GM18505 (cell line): ENCODE measurements at regions not wholly inside any gene's neighbourhood (a gene's known extent, or its start where the extent isn't known, plus 50 kb on each side); places are given as distances from the start of the nearest gene placed in this dataset.
"Not testable (repeated sequence)": the region's sequence is repeated elsewhere in the genome, so short reads cannot be mapped to it uniquely, and the experiment has no call there.

ENCODE experiments used
- ATAC-seq: cut with Tn5 transposase; IDR thresholded peaks from one replicate; pipeline ENCODE4 v1.9.1; 2021; ENCODE audit not compliant: unreplicated experiment
- POLR2A ChIP-seq: IDR thresholded peaks from 4 replicates; pipeline ENCODE4 v1.6.1; 2011; ENCODE audit warnings: borderline replicate concordance; ENCODE audit not compliant: insufficient read depth, insufficient read length; ENCODE audit errors: extremely low read depth

DNA sequence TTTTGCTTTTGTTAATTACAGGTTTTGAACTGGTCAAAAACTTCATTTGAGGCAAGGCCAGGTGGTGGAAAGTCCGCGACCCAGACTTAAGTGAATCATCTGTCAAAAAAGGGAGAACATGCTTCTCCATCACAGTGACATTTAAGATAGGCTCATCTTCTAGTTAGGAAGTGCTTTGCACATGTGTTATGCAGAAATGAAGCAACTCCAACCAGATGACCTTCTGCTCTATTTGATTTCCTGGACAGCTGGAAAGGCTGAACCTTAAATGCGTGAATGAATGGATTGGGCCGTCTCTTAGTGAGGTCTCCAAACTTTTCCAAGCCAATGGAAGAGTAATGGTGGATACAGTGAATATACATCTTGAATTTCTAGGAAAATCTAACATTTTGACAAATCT is 101.6 kb upstream of the FAM13C start:
- TF ChIP-seq POLR2A, result no peak
- ATAC-seq, result no peak

GRCh38 chr10:59460601-59461000 is 98.3 kb upstream of the FAM13C start:
- ATAC-seq, result no peak
- TF ChIP-seq POLR2A, result no peak

DNA sequence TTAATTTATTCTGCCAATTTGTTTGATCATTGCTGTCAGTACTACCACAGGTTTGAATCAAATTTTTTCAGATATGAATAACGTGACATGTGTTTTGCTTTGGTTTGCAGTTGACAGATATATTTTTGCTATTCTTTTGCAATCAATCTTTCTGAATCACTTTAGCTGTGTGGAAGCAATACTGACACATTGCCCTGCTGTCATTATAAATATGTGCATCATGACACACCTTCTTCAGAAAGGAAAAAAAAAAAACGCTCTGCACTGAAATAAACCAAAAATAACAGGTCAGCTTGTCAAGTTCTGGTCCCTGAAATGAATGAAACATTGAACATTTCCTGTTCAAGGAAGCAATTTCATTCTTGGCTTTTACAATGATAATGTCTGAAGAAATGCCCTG is 93.8 kb upstream of the FAM13C start:
- no peak for TF ChIP-seq POLR2A
- ATAC-seq, result no peak

GRCh38 chr10:59454171-59454919 is 92.0 kb upstream of the FAM13C start:
- TF ChIP-seq POLR2A, result no peak
- no peak for ATAC-seq

DNA sequence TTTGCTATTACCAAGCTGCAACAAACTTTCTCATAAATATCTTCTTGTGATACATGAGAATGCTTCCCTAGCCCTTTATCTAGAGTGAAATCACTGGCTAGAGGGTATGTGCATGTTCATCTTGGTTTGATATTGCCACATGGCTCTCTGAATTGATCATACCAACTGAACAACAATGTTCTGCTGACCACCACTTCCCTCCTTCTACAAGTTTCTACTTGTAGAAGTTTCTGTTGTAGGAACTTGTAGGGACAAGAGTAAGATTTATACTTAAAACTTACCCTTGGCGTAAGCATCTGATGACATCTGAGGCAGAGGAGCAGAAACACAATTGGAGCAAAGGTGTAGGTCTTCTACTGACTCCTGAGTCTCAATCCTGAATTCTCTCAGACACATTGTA is 86.3 kb upstream of the FAM13C start:
- ATAC-seq, result no peak
- TF ChIP-seq POLR2A, result no peak

- TF ChIP-seq POLR2A, result no peak
- ATAC-seq, result no peak
Observed at GRCh38 chr10:59435707-59436106, 73.4 kb upstream of the FAM13C start.

DNA sequence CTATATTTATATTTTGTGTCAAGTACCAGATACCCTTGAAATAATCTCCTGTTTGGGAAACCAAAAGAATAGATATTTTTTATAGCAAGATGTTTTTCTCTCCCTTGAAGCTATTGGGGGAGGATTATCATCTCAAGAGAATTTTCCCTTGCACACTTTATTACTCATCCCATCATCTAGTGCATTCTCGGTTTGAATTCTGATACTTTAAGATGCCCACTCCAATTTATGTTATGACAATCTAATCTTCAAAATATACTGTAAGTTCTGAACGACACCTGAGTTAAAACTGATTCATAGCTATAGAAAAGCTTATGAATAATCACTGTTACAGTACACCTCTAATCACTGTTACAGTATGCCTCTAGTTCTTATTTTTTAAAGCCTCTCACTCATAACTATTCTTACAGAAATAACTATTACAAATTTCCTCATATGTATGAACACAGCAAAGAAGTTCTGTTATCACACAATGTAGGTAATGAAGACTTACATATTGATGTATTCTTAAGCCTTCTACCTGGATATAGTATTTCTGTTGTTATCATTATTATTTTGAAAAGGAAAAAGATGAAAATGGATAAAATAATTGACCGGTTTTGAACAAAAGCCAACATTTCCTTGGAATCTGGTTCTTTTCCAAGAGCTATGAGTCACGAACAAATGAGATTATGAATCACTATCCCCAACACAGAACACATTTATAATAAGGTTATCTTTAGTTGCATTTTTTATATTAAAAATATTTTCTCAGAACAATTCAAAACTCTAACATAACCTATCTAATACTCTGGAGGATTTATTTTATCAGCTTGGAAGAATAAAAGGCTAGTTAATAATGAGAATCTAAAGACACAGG is 72.3 kb upstream of the FAM13C start:
- no peak for TF ChIP-seq POLR2A
- ATAC-seq, result no peak

- ATAC-seq, result no peak
- TF ChIP-seq POLR2A, result no peak
Observed at GRCh38 chr10:59433720-59434428, 71.5 kb upstream of the FAM13C start.

GRCh38 chr10:59432207-59432900 is 70.0 kb upstream of the FAM13C start:
- ATAC-seq, result no peak
- no peak for TF ChIP-seq POLR2A

DNA sequence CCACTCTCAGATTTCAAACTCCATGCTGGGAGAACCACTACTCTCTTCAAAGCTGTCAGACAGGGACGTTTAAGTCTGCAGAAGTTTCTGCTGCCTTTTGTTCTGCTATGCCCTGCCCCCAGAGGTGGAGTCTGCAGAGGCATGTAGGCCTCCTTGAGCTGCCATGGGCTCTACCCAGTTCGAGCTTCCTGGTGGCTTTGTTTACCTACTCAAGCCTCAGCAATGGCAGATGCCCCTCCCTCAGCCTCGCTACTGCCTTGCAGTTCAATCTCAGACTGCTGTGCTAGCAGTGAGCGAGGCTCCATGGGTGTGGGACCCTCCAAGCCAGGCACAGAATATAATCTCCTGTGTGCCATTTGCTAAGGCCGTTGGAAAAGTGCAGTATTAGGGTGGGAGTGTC is 51.4 kb upstream of the FAM13C start:
- ATAC-seq, result not testable (repeated sequence)
